Astrocyte (in vitro differentiated cells and primary cell): ENCODE measurements at regions not wholly inside any gene's neighbourhood (a gene's known extent, or its start where the extent isn't known, plus 50 kb on each side); places are given as distances from the start of the nearest gene placed in this dataset.

ENCODE experiments used
- DNase-seq: peaks from one replicate; pipeline ENCODE4 v3.0.0-alpha.2; 2010; ENCODE audit warnings: low read depth
- FAIRE-seq: peaks from 2 replicates; lab custom pipeline; 2011; peaks lifted over from hg19 to GRCh38; lab: Jason Lieb, UNC
- H2AFZ ChIP-seq: 2 replicates; pipeline ENCODE4 v1.6.0; 2012; ENCODE audit warnings: low read depth, low read length, inconsistent platforms
- H3K27ac ChIP-seq: 2 replicates; pipeline ENCODE4 v1.5.1; 2011; ENCODE audit warnings: low read depth, low read length, inconsistent platforms
- H3K27me3 ChIP-seq: 2 replicates; pipeline ENCODE4 v1.6.0; 2011; ENCODE audit warnings: low read length, inconsistent platforms; ENCODE audit not compliant: insufficient read depth
- H3K36me3 ChIP-seq: 2 replicates; pipeline ENCODE4 v1.5.1; 2011; ENCODE audit warnings: low read length, inconsistent platforms; ENCODE audit not compliant: insufficient read depth
- H3K4me1 ChIP-seq: 2 replicates; pipeline ENCODE4 v1.5.1; 2011; ENCODE audit warnings: low read length, inconsistent platforms; ENCODE audit not compliant: insufficient read depth
- H3K4me2 ChIP-seq: 2 replicates; pipeline ENCODE4 v1.6.0; 2012; ENCODE audit warnings: low read length, inconsistent platforms
- H3K4me3 ChIP-seq: 2 replicates; pipeline ENCODE4 v1.5.1; 2011; ENCODE audit warnings: low read depth, mild to moderate bottlenecking, low read length, inconsistent platforms; ENCODE audit not compliant: insufficient read depth
- H3K79me2 ChIP-seq: 2 replicates; pipeline ENCODE4 v1.6.0; 2012; ENCODE audit warnings: mild to moderate bottlenecking, low read length, inconsistent platforms; ENCODE audit not compliant: insufficient read depth
- H3K9ac ChIP-seq: 2 replicates; pipeline ENCODE4 v1.6.0; 2012; ENCODE audit warnings: mild to moderate bottlenecking, low read length, inconsistent platforms
- H3K9me3 ChIP-seq: 2 replicates; pipeline ENCODE4 v1.5.1; 2012; ENCODE audit warnings: low read depth, mild to moderate bottlenecking, low read length, inconsistent platforms; ENCODE audit not compliant: insufficient read depth
- H4K20me1 ChIP-seq: 2 replicates; pipeline ENCODE4 v1.6.0; 2012; ENCODE audit warnings: low read length, inconsistent platforms; ENCODE audit not compliant: insufficient read depth
- H3K27ac Mint-ChIP-seq: one replicate; pipeline ENCODE4 v1.8.0; 2021; ENCODE audit warnings: mild to moderate bottlenecking, mixed read lengths; ENCODE audit not compliant: unreplicated experiment
- H3K27me3 Mint-ChIP-seq: one replicate; pipeline ENCODE4 v1.8.0; 2021; ENCODE audit warnings: low read depth, mixed read lengths; ENCODE audit not compliant: unreplicated experiment
- H3K36me3 Mint-ChIP-seq: one replicate; pipeline ENCODE4 v1.8.0; 2021; ENCODE audit warnings: low read depth, mixed read lengths; ENCODE audit not compliant: unreplicated experiment
- H3K4me1 Mint-ChIP-seq: one replicate; pipeline ENCODE4 v1.8.0; 2021; ENCODE audit warnings: low read depth, mixed read lengths; ENCODE audit not compliant: unreplicated experiment
- H3K4me3 Mint-ChIP-seq: one replicate; pipeline ENCODE4 v1.8.0; 2021; ENCODE audit warnings: mild to moderate bottlenecking, moderate library complexity, mixed read lengths; ENCODE audit not compliant: unreplicated experiment
- H3K9me3 Mint-ChIP-seq: one replicate; pipeline ENCODE4 v1.8.0; 2021; ENCODE audit warnings: mild to moderate bottlenecking, mixed read lengths; ENCODE audit not compliant: unreplicated experiment
- EZH2 ChIP-seq: IDR thresholded peaks from 2 replicates; pipeline ENCODE4 v1.6.1; 2012; ENCODE audit warnings: mild to moderate bottlenecking, low read length, inconsistent platforms; ENCODE audit not compliant: insufficient read depth
- TF ChIP-seq, protein P1 (sequence below): IDR thresholded peaks from 2 replicates; pipeline ENCODE4 v1.5.1; 2011; ENCODE audit warnings: low read depth, mild to moderate bottlenecking, inconsistent platforms, low read length, moderate library complexity; ENCODE audit not compliant: insufficient read depth

DNA sequence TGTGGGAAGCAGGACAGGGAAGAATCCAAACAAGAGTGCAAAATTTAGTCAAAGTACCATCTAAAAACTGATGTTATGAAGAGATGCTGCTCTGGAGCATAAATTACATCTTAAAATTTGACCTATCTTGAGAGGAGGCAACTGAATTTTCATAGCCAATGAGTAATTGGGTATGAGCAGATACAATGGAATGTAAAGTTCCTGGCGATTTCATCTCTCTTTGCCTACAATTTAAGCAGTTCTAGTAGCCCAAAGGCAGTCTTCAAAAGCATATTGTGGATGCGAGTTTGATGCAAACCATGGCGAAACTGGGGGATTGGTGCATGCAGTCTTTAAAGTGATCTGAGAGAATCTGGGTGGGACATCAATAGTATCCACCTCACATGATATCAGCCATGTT, 1265.9 kb downstream of the BRINP3 start:
- FAIRE-seq (no peak), DNase-seq (peak; percentile 57)
- no peaks in the 10 kb centered on the region for H3K79me2 ChIP-seq
- Mint-ChIP-seq H3K4me1 (peaks cover 2% of the 10 kb centered on the region), H3K4me3 (no peak overlapping the region), H3K27ac (no peak overlapping the region), H3K27me3 (no peaks in the 10 kb centered on the region), H3K9me3 (peaks cover 3% of the 10 kb centered on the region), H3K36me3 (no peaks in the 10 kb centered on the region)
- no peak overlapping the region for H3K9ac ChIP-seq
- H4K20me1 ChIP-seq, result no peaks in the 10 kb centered on the region
- H3K27ac ChIP-seq, result no peak overlapping the region
- H3K27me3 ChIP-seq, result no peaks in the 10 kb centered on the region
- H3K9me3 ChIP-seq, result no peaks in the 10 kb centered on the region
- no peak overlapping the region for H2AFZ ChIP-seq
- H3K4me2 ChIP-seq, result no peak overlapping the region
- H3K4me3 ChIP-seq, result no peak overlapping the region
- H3K36me3 ChIP-seq, result no peaks in the 10 kb centered on the region
- TF ChIP-seq, protein P1, sequence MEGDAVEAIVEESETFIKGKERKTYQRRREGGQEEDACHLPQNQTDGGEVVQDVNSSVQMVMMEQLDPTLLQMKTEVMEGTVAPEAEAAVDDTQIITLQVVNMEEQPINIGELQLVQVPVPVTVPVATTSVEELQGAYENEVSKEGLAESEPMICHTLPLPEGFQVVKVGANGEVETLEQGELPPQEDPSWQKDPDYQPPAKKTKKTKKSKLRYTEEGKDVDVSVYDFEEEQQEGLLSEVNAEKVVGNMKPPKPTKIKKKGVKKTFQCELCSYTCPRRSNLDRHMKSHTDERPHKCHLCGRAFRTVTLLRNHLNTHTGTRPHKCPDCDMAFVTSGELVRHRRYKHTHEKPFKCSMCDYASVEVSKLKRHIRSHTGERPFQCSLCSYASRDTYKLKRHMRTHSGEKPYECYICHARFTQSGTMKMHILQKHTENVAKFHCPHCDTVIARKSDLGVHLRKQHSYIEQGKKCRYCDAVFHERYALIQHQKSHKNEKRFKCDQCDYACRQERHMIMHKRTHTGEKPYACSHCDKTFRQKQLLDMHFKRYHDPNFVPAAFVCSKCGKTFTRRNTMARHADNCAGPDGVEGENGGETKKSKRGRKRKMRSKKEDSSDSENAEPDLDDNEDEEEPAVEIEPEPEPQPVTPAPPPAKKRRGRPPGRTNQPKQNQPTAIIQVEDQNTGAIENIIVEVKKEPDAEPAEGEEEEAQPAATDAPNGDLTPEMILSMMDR, result no peak
- TF ChIP-seq EZH2, result no peak
- H3K4me1 ChIP-seq, result no peaks in the 10 kb centered on the region

DNA sequence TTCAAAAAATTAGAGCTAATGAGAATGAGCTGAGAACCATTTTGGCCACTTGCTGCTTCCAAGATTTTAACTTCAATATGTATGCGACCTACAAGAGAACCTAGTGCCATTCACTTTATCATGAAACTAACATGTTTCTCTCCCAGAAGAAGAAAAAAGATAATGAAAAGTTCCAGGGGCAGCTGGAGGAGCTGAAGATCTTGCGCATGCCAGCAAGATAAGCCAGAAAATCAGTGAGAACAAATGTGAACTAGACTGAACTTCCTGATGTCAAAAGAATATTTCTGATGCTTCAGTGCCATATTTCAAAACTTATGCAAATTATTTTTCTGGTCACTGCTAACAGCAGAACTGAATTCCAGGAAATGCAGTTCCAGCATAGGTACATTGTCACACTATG, 1265.1 kb downstream of the BRINP3 start:
- Histone ChIP-seq H4K20me1 (no peaks in the 10 kb centered on the region), H3K9ac (no peak overlapping the region), H3K27ac (no peak overlapping the region), H3K79me2 (no peaks in the 10 kb centered on the region), H3K36me3 (no peaks in the 10 kb centered on the region), H3K9me3 (no peaks in the 10 kb centered on the region), H3K4me2 (no peak overlapping the region), H3K4me3 (no peak overlapping the region), H3K27me3 (no peaks in the 10 kb centered on the region), H2AFZ (no peak overlapping the region), H3K4me1 (no peaks in the 10 kb centered on the region)
- Mint-ChIP-seq H3K9me3 (peaks cover 3% of the 10 kb centered on the region), H3K4me1 (peaks cover 2% of the 10 kb centered on the region), H3K36me3 (no peaks in the 10 kb centered on the region), H3K27me3 (no peaks in the 10 kb centered on the region), H3K27ac (no peak overlapping the region), H3K4me3 (no peak overlapping the region)
- no peak for TF ChIP-seq EZH2
- TF ChIP-seq, protein P1, result no peak
- FAIRE-seq (no peak), DNase-seq (no peak)

DNA sequence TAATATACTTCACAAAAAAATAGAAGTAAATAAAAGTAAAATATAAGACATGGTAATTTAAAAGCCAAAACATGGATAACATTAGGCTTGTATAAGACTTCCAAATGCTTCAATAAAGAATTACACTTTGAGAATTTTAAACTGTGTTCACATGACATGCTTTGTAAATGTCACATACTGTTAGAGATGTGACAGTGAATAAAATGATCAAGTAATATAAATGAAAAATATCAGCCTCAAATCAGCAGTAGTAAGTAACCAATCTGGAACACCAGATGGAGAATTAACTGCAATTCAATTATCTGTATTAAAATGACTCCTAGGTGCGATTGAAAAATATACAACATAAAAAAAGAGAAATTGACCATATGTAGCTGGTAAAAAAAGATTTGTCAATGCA, 1260.8 kb downstream of the BRINP3 start:
- DNase-seq (no peak), FAIRE-seq (no peak)
- Mint-ChIP-seq H3K4me1 (peaks cover under 1% of the 10 kb centered on the region), H3K27ac (no peak overlapping the region), H3K9me3 (no peaks in the 10 kb centered on the region), H3K4me3 (no peak overlapping the region), H3K36me3 (no peaks in the 10 kb centered on the region), H3K27me3 (no peaks in the 10 kb centered on the region)
- Histone ChIP-seq H3K9ac (no peak overlapping the region), H3K9me3 (no peaks in the 10 kb centered on the region), H2AFZ (no peak overlapping the region), H3K27me3 (no peaks in the 10 kb centered on the region), H3K4me2 (no peak overlapping the region), H3K4me3 (no peak overlapping the region), H3K4me1 (no peaks in the 10 kb centered on the region), H4K20me1 (no peaks in the 10 kb centered on the region), H3K79me2 (no peaks in the 10 kb centered on the region), H3K27ac (no peak overlapping the region), H3K36me3 (no peaks in the 10 kb centered on the region)
- TF ChIP-seq, protein P1, result no peak
